22Rv1 (cell line): ENCODE measurements at regions not wholly inside any gene's neighbourhood (a gene's known extent, or its start where the extent isn't known, plus 50 kb on each side); places are given as distances from the start of the nearest gene placed in this dataset.

ENCODE experiments used
- ZFX ChIP-seq: fragments of 450-650 bp; IDR thresholded peaks from 2 replicates; pipeline ENCODE4 v1.6.1; 2017; ENCODE audit warnings: antibody characterized with exemption, borderline replicate concordance
- TF ChIP-seq, protein P1 (sequence below): fragments of 450-650 bp; IDR thresholded peaks from 2 replicates; pipeline ENCODE4 v1.5.1; 2017; ENCODE audit warnings: mild to moderate bottlenecking

GRCh38 chr13:73662833-73663232 lies 471.4 kb downstream of the KLF12 start:
- TF ChIP-seq, protein P1, sequence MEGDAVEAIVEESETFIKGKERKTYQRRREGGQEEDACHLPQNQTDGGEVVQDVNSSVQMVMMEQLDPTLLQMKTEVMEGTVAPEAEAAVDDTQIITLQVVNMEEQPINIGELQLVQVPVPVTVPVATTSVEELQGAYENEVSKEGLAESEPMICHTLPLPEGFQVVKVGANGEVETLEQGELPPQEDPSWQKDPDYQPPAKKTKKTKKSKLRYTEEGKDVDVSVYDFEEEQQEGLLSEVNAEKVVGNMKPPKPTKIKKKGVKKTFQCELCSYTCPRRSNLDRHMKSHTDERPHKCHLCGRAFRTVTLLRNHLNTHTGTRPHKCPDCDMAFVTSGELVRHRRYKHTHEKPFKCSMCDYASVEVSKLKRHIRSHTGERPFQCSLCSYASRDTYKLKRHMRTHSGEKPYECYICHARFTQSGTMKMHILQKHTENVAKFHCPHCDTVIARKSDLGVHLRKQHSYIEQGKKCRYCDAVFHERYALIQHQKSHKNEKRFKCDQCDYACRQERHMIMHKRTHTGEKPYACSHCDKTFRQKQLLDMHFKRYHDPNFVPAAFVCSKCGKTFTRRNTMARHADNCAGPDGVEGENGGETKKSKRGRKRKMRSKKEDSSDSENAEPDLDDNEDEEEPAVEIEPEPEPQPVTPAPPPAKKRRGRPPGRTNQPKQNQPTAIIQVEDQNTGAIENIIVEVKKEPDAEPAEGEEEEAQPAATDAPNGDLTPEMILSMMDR, result no peak
- TF ChIP-seq ZFX, result no peak
